ENCODE measurements at regions not wholly inside any gene's neighbourhood (a gene's known extent, or its start where the extent isn't known, plus 50 kb on each side); places are given as distances from the start of the nearest gene placed in this dataset.
"Not testable (repeated sequence)": the region's sequence is repeated elsewhere in the genome, so short reads cannot be mapped to it uniquely, and the experiment has no call there.

DNA sequence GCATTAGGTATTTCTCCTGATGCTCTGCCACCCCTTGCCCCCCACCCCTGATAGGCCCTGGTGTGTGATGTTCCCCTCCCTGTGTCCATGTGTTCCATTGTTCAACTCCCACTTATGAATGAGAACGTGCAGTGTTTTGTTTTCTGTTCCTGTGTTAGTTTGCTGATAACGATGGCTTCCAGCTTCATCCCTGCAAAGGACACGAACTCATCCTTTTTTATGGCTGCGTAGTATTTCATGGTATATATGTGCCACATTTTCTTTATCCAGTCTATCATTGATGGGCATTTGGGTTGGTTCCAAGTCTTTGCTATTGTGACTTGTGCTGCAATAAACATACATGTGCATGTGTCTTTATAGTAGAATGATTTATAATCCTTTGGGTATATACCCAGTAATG is 109.7 kb upstream of the PITX1 start:
- in situ Hi-C loops (cut with MboI; ENCODE audit: low pct_unique_long_range_greater_than_20kb in 2 of 9, low sequenced_read_pairs in 9 of 9, unreplicated experiment in 9 of 9); H3K27ac ChIP-seq; H3K4me3 ChIP-seq; H3K4me1 ChIP-seq (replicated peaks in 1 of 2); ATAC-seq (replicated peaks in 6 of 8): not testable (repeated sequence)
- WGBS, 10 experiments = 60 to 90% (median 81%) methylated on average over 1 to 3 of the region's 4 CpGs; no CpG with 5 or more reads in 4 of the 10 experiments

- 40 to 100% (median 85%) methylated on average over 1 to 11 of the region's 13 CpGs; no CpG with 5 or more reads in 3 of the 10 experiments for WGBS, 10 experiments
- Histone ChIP-seq H3K27ac (no peak overlapping the region), H3K4me1 (replicated peaks in 1 of 2) (no peaks in the 10 kb centered on the region), H3K4me3 (no peak overlapping the region)
- peak in 1 of 8 experiments; percentile 41 for ATAC-seq (replicated peaks in 6 of 8)
- in situ Hi-C loops (cut with MboI; ENCODE audit: low pct_unique_long_range_greater_than_20kb in 2 of 9, low sequenced_read_pairs in 9 of 9, unreplicated experiment in 9 of 9) = no loop called here
Measured at GRCh38 chr5:135141303-135142268, 107.6 kb upstream of the PITX1 start.

DNA sequence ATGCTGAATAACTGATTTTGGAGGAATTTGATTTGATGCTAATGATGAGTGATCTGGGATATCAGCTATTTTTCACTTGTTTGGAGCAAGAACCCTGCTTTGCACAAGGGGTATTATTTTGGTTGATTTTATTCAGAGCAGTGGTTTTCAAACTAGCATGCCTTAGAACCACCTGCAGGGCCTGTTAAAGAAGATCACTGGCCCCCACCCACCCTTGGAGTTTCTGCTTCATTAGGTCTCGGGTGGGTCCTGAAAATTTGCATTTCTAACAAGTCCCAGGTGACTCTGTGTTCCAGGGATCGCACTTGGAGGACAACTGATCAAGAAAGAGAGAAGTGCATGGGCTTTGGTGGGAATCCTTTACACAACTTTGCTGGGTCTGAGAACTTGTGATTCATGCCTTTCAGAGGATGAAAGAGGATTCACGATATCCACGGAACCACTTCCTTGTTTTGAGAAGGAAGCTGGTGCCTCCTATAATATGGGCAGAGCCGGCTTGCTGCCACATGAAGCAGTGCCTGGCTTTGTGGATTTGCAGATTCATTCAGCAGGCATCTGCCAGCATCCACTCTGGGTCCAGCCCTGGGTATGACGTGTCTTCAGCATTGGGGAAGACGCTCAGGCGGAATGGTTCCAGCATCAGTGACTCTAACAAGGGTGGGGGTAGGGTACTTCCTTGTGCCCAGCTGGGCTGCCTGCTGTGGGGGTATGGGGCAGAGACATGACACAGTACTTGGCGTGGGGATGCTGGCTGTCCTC is 106.6 kb upstream of the PITX1 start:
- peak in 1 of 8 experiments; percentile 32 for ATAC-seq (replicated peaks in 6 of 8)
- WGBS, 10 experiments = 0 to 85% (median 65%) methylated on average over 1 to 5 of the region's 9 CpGs; no CpG with 5 or more reads in 4 of the 10 experiments
- no peak overlapping the region for H3K27ac ChIP-seq

DNA sequence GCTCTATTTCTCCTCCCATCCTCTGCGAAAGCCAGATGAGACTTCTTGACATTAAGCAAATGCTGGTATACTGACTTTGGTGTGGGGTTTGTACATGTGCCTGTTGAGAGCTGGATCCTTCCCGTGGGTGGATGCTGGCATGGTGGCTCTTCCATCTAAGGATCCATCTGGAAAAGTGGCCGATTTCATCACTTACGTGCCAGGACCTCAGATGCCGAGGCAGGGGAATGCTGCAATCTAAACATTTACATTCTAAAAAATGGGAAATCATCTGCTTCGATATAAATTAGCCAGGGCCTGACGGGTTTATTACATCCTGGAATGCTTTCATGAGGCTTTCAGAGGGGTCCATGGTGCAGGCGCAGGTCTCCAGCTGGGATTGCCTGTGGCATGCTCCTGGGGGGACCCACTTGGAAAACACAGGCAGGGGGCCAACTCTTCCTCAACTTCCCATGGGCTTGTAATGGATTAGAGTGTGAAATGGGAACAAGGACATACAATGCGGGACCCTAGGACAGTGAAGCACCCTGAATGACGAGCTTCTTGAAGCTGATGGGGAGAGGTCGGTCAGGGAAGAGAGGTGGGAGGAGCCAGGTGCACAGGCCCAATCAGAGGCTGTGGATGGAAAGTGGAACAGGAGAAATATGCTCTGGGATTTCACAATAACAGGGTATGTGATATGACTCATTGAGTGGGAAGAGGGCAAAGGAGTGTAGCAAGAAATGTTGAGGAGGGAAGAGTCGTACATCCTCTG is 105.5 kb upstream of the PITX1 start:
- Histone ChIP-seq H3K27ac (no peak overlapping the region), H3K4me3 (no peak overlapping the region), H3K4me1 (replicated peaks in 1 of 2) (no peaks in the 10 kb centered on the region)
- ATAC-seq (replicated peaks in 6 of 8) = peak in 5 of 8 experiments; percentile 34 to 69 (median 65)
- in situ Hi-C loops (cut with MboI; ENCODE audit: low pct_unique_long_range_greater_than_20kb in 2 of 9, low sequenced_read_pairs in 9 of 9, unreplicated experiment in 9 of 9) = no loop called here
- 40 to 83% (median 79%) methylated on average over 1 to 9 of the region's 12 CpGs for WGBS, 10 experiments

More for the DNA sequence above, 106.6 kb upstream of the PITX1 start:
- in situ Hi-C loops (cut with MboI; ENCODE audit: low pct_unique_long_range_greater_than_20kb in 2 of 9, low sequenced_read_pairs in 9 of 9, unreplicated experiment in 9 of 9) = no loop called here
- Histone ChIP-seq H3K4me3 (no peak overlapping the region), H3K4me1 (replicated peaks in 1 of 2) (no peaks in the 10 kb centered on the region)

GRCh38 chr5:135138116-135138850 is 104.3 kb upstream of the PITX1 start:
- H3K4me3 ChIP-seq = no peak overlapping the region
- no peaks in the 10 kb centered on the region for H3K4me1 ChIP-seq (replicated peaks in 1 of 2)
- in situ Hi-C loops (cut with MboI; ENCODE audit: low pct_unique_long_range_greater_than_20kb in 2 of 9, low sequenced_read_pairs in 9 of 9, unreplicated experiment in 9 of 9) = no loop called here
- H3K27ac ChIP-seq = no peak overlapping the region
- no peak for ATAC-seq (replicated peaks in 6 of 8)
- WGBS, 10 experiments = 38 to 100% (median 76%) methylated on average over 1 to 3 of the region's 4 CpGs; no CpG with 5 or more reads in 4 of the 10 experiments

DNA sequence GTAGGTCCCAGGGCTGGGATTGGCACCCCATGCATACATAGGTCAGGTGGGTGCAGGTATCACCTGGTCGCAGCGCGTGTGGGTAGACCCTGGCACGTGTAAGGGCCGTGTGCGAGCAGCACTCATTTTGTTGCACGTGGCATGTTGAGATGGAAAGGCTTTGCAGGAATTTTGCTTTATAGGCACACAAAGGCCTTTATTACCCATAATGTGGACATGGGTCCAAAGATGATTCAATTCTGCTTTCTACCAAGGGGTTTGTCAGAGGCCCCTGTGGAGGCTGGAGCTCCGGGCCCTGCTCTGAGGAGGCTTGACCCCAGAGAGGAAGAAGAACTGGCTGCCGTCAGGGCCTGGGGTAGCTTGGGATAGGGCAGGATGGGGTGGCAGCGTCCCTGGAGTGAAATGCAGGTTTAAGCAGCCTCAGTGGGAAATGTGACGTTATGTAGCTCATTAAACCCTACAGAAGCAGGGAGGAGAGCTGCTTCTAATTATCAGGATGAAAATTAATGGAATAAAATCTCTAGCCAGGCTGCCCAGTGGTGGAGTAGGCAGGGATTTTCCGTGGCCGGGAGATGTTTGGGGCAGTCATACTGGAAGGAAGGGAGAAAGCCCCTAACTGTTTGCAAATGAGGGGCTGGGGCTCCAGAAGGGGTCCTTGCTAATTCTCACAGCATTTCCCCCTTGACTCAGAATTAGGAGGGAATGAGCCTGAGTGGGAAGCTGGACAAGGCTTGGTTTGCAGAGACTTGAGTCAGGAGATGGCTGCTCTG is 103.3 kb upstream of the PITX1 start:
- Histone ChIP-seq H3K4me1 (replicated peaks in 1 of 2) (no peaks in the 10 kb centered on the region), H3K4me3 (no peak overlapping the region), H3K27ac (no peak overlapping the region)
- no peak for ATAC-seq (replicated peaks in 6 of 8)
- in situ Hi-C loops (cut with MboI; ENCODE audit: low pct_unique_long_range_greater_than_20kb in 2 of 9, low sequenced_read_pairs in 9 of 9, unreplicated experiment in 9 of 9) = no loop called here
- 41 to 93% (median 65%) methylated on average over 2 to 7 of the region's 13 CpGs; no CpG with 5 or more reads in 1 of the 10 experiments for WGBS, 10 experiments

GRCh38 chr5:135136546-135136945 is 102.5 kb upstream of the PITX1 start:
- no peak for ATAC-seq (replicated peaks in 6 of 8)

DNA sequence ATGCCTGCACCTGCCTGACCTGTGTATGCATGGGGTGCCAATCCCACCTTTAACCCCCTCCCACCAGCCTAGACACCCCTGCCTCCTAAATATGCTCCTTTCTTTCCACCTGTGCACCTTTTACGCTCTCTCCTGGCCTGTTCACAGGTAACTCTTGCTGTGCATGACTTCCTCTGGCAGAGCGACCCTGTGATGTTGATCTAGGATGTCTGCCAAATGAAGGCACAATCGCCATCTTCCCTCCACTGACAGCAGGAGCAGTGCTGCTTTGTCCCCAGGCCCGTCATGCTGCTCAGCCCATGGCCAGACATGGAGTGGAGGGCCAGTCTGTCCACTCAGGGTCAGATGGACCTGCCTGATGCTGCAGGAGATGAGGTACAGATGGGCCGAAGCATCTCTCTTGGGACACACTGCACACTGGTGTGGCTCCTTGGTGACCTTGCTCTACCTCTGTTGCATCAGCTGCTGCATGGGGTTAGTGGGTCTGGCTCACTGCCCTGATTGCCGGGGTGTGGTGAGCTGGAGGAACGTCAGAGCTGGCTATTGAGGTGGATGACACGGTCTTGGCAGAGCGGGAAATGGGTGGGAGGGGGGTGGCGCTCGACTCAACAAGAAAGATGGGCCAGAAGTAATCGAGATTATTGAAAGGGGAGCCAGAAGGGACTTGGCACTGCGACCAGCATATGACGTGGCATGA is 101.7 kb upstream of the PITX1 start:
- peak in 3 of 8 experiments; percentile 11 to 89 (median 78) for ATAC-seq (replicated peaks in 6 of 8)
- WGBS, 10 experiments = 10 to 100% (median 60%) methylated on average over 1 to 10 of the region's 14 CpGs; no CpG with 5 or more reads in 1 of the 10 experiments
- H3K4me1 ChIP-seq (replicated peaks in 1 of 2) = no peaks in the 10 kb centered on the region
- no peak overlapping the region for H3K4me3 ChIP-seq
- H3K27ac ChIP-seq = no peak overlapping the region
- in situ Hi-C loops (cut with MboI; ENCODE audit: low pct_unique_long_range_greater_than_20kb in 2 of 9, low sequenced_read_pairs in 9 of 9, unreplicated experiment in 9 of 9) = no loop called here

More at GRCh38 chr5:135136546-135136945, 102.5 kb upstream of the PITX1 start:
- 20% methylated on average over 1 of the region's 2 CpGs; no CpG with 5 or more reads in 9 of the 10 experiments for WGBS, 10 experiments
- H3K4me3 ChIP-seq = no peak overlapping the region
- in situ Hi-C loops (cut with MboI; ENCODE audit: low pct_unique_long_range_greater_than_20kb in 2 of 9, low sequenced_read_pairs in 9 of 9, unreplicated experiment in 9 of 9) = no loop called here
- H3K4me1 ChIP-seq (replicated peaks in 1 of 2) = no peaks in the 10 kb centered on the region
- no peak overlapping the region for H3K27ac ChIP-seq

DNA sequence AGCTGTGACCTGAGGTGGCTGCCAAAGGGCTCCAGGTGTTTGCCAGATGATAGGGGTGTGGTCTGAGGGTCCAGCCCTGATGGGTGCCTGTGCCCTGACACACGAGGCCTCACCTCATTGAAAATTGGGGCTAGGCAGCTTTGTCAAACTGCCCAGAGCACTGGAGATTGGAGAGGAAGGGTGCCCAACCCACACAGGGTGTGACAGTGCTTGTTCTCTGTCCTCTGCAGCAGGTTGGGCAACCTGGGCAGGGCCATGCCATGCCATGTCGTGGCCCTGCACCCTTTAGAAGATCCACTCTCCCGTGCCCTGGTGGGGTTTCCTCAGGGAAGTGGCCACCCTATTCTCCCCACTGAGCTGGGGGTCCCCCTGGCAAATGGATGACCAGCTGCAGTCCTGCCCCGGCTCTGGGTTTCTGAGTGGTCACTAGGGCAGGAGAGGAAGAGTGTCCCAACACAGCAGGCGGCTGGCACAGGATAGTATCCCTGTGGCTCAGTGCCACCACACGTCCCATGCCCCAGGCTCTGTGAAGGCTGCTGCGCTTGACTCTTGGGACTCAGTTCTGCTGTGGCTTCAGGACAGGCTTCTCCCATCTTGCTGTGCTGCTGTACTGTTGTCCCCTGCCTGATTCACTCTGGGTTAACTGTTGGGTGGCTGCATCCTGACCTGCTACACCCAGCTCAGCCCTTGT is 100.8 kb upstream of the PITX1 start:
- ATAC-seq (replicated peaks in 6 of 8) = no peak
- Histone ChIP-seq H3K4me1 (replicated peaks in 1 of 2) (no peaks in the 10 kb centered on the region), H3K27ac (no peak overlapping the region), H3K4me3 (no peak overlapping the region)
- WGBS, 10 experiments = 17 to 63% (median 39%) methylated on average over 1 to 2 of the region's 7 CpGs; no CpG with 5 or more reads in 6 of the 10 experiments
- in situ Hi-C loops (cut with MboI; ENCODE audit: low pct_unique_long_range_greater_than_20kb in 2 of 9, low sequenced_read_pairs in 9 of 9, unreplicated experiment in 9 of 9) = no loop called here

GRCh38 chr5:135133698-135134515 is 99.9 kb upstream of the PITX1 start:
- in situ Hi-C loops (cut with MboI; ENCODE audit: low pct_unique_long_range_greater_than_20kb in 2 of 9, low sequenced_read_pairs in 9 of 9, unreplicated experiment in 9 of 9) = no loop called here
- ATAC-seq (replicated peaks in 6 of 8) = no peak
- WGBS, 10 experiments = 66 to 73% (median 67%) methylated on average over 1 to 7 of the region's 18 CpGs; no CpG with 5 or more reads in 7 of the 10 experiments
- no peak overlapping the region for H3K27ac ChIP-seq
- H3K4me1 ChIP-seq (replicated peaks in 1 of 2) = no peaks in the 10 kb centered on the region
- no peak overlapping the region for H3K4me3 ChIP-seq
